Heart left ventricle (tissue), 13 donors: ENCODE measurements at regions not wholly inside any gene's neighbourhood (a gene's known extent, or its start where the extent isn't known, plus 50 kb on each side); places are given as distances from the start of the nearest gene placed in this dataset.

ENCODE experiments used
- CTCF ChIP-seq, 12 donors: fragments of 200-600 bp; sonication (generic) in 4 of 12; IDR thresholded peaks; one replicate each; pipeline versions ENCODE4 v1.5.0 to v1.8.0; 2018 to 2022; ENCODE audit warnings: antibody characterized with exemption in 12 of 12, mild to moderate bottlenecking in 5 of 12
- POLR2A ChIP-seq, 2 donors: fragments of 450-650 bp; IDR thresholded peaks; one replicate each; pipeline ENCODE4 v1.6.1; 2017; ENCODE audit warnings: antibody characterized with exemption in 2 of 2, mild to moderate bottlenecking in 2 of 2, moderate library complexity in 2 of 2
- donor health status: ischemic (EF 13 %, LVEDD 7.1; RV severe dilation, severe dysfunction).
- donor health status: DM: no; HTN: yes; CAD: no.
- donor health status: DM: no; HTN: no; CAD: no.
- donor health status: ischemic (EF 25% LVEDD 6.9; RV normal size, moderate dysfunction).
- donor health status: ischemic (EF 25% LVEDD 5.7; RV mildly dilated, moderate dysfunction).
- donor health status: ischemic (EF 35%, LVEDD 5.7; RV mildly dilated, moderate dysfunction).
- donor health status: nonischemic (EF 11% LVEDD 7.7; RV severe dilation, severe dysfunction).
- donor health status: DM: yes; HTN: yes; CAD: no.
- donor health status: PGD.
- donor health status: ischemic (EF 29% LVEDD 5.4; RV normal size, mild dysfunction).
- donor health status: nonischemic (EF 23%, LVEDD 6.1; RV moderate dilation, normal function).

- no peak for TF ChIP-seq CTCF (IDR thresholded peaks at IDR 0.05)
- TF ChIP-seq POLR2A (IDR thresholded peaks at IDR 0.05) = no peak
These were observed 159.3 kb downstream of the CAND1 start for GRCh38 chr12:67428431-67428830.
